Astrocyte (in vitro differentiated cells and primary cell): ENCODE measurements at regions not wholly inside any gene's neighbourhood (a gene's known extent, or its start where the extent isn't known, plus 50 kb on each side); places are given as distances from the start of the nearest gene placed in this dataset.

Experiments
- EZH2 ChIP-seq: IDR thresholded peaks from 2 replicates; pipeline ENCODE4 v1.6.1; 2012; ENCODE audit warnings: mild to moderate bottlenecking, low read length, inconsistent platforms; ENCODE audit not compliant: insufficient read depth
- TF ChIP-seq, protein P1 (sequence below): IDR thresholded peaks from 2 replicates; pipeline ENCODE4 v1.5.1; 2011; ENCODE audit warnings: low read depth, mild to moderate bottlenecking, inconsistent platforms, low read length, moderate library complexity; ENCODE audit not compliant: insufficient read depth

DNA sequence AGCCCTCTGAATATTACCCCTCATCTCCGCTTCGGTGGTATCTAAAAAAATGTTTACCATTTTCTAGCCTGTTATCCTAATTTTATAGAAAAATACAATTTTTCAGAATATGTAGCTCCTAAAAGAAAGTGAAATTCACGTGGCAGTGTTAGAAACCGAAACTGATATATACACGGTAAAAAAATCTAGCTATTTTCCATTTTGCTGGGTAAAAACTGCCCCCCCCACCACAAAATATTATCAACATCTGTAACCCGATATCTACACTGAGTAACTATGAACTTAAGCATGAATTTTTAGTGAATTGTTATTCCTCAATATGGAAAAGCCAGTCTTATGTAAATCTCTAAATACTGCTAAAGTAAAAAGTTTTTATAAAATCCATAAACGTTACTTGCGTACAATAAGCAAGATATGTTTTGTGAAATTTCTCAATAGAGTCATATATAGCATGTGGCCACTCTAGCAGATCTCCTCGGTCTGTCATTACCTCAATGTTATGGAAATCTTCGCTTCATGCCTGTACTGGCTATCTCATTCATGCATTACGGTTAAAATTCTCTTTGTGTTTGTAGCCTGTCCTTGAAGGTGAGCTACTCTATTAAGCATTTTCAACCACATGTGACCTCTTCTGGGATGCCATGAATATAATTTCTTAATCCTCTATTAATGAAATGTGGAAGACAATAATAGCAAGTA is 524.2 kb downstream of the TRIB2 start:
- no peak for TF ChIP-seq EZH2
- TF ChIP-seq, protein P1, sequence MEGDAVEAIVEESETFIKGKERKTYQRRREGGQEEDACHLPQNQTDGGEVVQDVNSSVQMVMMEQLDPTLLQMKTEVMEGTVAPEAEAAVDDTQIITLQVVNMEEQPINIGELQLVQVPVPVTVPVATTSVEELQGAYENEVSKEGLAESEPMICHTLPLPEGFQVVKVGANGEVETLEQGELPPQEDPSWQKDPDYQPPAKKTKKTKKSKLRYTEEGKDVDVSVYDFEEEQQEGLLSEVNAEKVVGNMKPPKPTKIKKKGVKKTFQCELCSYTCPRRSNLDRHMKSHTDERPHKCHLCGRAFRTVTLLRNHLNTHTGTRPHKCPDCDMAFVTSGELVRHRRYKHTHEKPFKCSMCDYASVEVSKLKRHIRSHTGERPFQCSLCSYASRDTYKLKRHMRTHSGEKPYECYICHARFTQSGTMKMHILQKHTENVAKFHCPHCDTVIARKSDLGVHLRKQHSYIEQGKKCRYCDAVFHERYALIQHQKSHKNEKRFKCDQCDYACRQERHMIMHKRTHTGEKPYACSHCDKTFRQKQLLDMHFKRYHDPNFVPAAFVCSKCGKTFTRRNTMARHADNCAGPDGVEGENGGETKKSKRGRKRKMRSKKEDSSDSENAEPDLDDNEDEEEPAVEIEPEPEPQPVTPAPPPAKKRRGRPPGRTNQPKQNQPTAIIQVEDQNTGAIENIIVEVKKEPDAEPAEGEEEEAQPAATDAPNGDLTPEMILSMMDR, result no peak
